Thyroid gland (tissue), 4 donors: ENCODE measurements at regions not wholly inside any gene's neighbourhood (a gene's known extent, or its start where the extent isn't known, plus 50 kb on each side); places are given as distances from the start of the nearest gene placed in this dataset.

Source experiments
- DNase-seq, 2 donors: peaks; one replicate each; pipeline ENCODE4 v3.0.0-alpha.2; 2019
- H3K27ac ChIP-seq, 3 donors: fragments of 200-600 bp; sonication (generic); 1 replicate in 2 of 3; 2 replicates in 1 of 3; pipeline ENCODE4 v1.5.1; 2016 to 2019; ENCODE audit warnings: mild to moderate bottlenecking in 1 of 3, moderate library complexity in 1 of 3
- H3K27me3 ChIP-seq: fragments of 200-600 bp; sonication (generic); one replicate; pipeline ENCODE4 v1.5.1; 2019
- H3K36me3 ChIP-seq, 2 donors: fragments of 200-600 bp; sonication (generic); one replicate each; pipeline ENCODE4 v1.5.1; 2016 to 2019
- H3K4me1 ChIP-seq, 2 donors: fragments of 200-600 bp; sonication (generic); one replicate each; pipeline ENCODE4 v1.5.1; 2017 to 2019
- H3K4me3 ChIP-seq, 3 donors: fragments of 200-600 bp; sonication (generic); replicated peaks in 1 of 3; 1 replicate in 2 of 3; 2 replicates in 1 of 3; pipeline ENCODE4 v1.5.1; 2016; ENCODE audit warnings: mild to moderate bottlenecking in 1 of 3
- H3K9me3 ChIP-seq: fragments of 200-600 bp; sonication (generic); one replicate; pipeline ENCODE4 v1.5.1; 2017
- POLR2A ChIP-seq, 2 donors: fragments of 450-650 bp; IDR thresholded peaks; one replicate each; pipeline ENCODE4 v1.6.1; 2017; ENCODE audit warnings: antibody characterized with exemption in 2 of 2, mild to moderate bottlenecking in 2 of 2, moderate library complexity in 1 of 2
- WGBS, 2 donors: methylation state at CpG; one replicate each; pipeline ENCODE4 v1.1.5; 2017; 5-methylcytosine and 5-hydroxymethylcytosine counted together
- intact Hi-C: fragments of 100-400 bp; cut with DNase I; formaldehyde crosslinking; loops from one replicate; pipeline ENCODE4 v1.15.1; 2023
- TF ChIP-seq, protein P1 (sequence below), 6 experiments: fragments of 200-600 bp in 3 of 6; fragments of 450-650 bp in 3 of 6; sonication (generic) in 3 of 6; IDR thresholded peaks; one replicate each; pipeline ENCODE4 v1.5.1; 2016 to 2019; ENCODE audit warnings: antibody characterized with exemption in 6 of 6, mild to moderate bottlenecking in 2 of 6, inconsistent platforms in 1 of 6, moderate library complexity in 1 of 6

- Histone ChIP-seq H3K27me3 (no peaks in the 10 kb centered on the region), H3K9me3 (no peaks in the 10 kb centered on the region), H3K27ac (no peak overlapping the region), H3K4me1 (no peaks in the 10 kb centered on the region), H3K36me3 (no peaks in the 10 kb centered on the region), H3K4me3 (no peak overlapping the region)
- intact Hi-C loops, result no loop called here
- DNase-seq, result no peak
- WGBS, 2 donors, result 93 to 98% methylated on average over 1 of the region's 1 CpG
- TF ChIP-seq POLR2A (IDR thresholded peaks at IDR 0.05), result no peak
- TF ChIP-seq, protein P1, sequence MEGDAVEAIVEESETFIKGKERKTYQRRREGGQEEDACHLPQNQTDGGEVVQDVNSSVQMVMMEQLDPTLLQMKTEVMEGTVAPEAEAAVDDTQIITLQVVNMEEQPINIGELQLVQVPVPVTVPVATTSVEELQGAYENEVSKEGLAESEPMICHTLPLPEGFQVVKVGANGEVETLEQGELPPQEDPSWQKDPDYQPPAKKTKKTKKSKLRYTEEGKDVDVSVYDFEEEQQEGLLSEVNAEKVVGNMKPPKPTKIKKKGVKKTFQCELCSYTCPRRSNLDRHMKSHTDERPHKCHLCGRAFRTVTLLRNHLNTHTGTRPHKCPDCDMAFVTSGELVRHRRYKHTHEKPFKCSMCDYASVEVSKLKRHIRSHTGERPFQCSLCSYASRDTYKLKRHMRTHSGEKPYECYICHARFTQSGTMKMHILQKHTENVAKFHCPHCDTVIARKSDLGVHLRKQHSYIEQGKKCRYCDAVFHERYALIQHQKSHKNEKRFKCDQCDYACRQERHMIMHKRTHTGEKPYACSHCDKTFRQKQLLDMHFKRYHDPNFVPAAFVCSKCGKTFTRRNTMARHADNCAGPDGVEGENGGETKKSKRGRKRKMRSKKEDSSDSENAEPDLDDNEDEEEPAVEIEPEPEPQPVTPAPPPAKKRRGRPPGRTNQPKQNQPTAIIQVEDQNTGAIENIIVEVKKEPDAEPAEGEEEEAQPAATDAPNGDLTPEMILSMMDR (IDR thresholded peaks at IDR 0.05), result no peak
Measured at GRCh38 chr4:144489831-144490230, 156.1 kb upstream of the HHIP start.

DNA sequence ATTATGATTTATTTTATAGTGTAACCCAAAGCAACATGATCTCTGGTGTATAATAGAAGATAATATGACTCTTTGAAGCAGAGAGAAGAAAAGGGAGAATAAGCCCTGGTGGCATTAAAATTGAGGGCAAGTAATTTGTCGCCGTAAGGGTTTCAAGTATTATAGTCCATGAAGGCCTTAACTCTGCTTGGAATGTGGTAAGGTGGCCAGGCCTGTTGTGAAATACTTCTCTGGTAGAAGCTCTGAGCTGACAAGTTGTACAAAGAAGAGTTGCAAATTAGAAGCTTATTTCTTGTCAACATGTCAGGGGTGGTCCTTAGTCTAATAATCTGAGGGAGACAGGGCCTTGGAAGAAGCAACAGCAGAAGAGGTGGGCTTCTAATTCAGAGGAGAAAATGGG, 151.7 kb upstream of the HHIP start:
- intact Hi-C loops, result no loop called here
- H3K9me3 ChIP-seq, result no peaks in the 10 kb centered on the region
- DNase-seq, result no peak
- TF ChIP-seq POLR2A (IDR thresholded peaks at IDR 0.05), result no peak
- TF ChIP-seq, protein P1 (IDR thresholded peaks at IDR 0.05), result no peak
- no peaks in the 10 kb centered on the region for H3K36me3 ChIP-seq
- no peaks in the 10 kb centered on the region for H3K27me3 ChIP-seq
- H3K4me1 ChIP-seq, result no peaks in the 10 kb centered on the region
- WGBS, 2 donors, result 85 to 88% methylated on average over 2 of the region's 2 CpGs
- no peak overlapping the region for H3K27ac ChIP-seq
- no peak overlapping the region for H3K4me3 ChIP-seq

GRCh38 chr4:144495944-144496343, 150.0 kb upstream of the HHIP start:
- Histone ChIP-seq H3K27me3 (no peaks in the 10 kb centered on the region), H3K4me3 (no peak overlapping the region), H3K9me3 (no peaks in the 10 kb centered on the region), H3K4me1 (no peaks in the 10 kb centered on the region), H3K27ac (no peak overlapping the region), H3K36me3 (no peaks in the 10 kb centered on the region)
- whole genome bisulfite sequencing, 2 donors, result 86 to 95% methylated on average over 2 of the region's 2 CpGs
- intact Hi-C loops, result no loop called here
- TF ChIP-seq, protein P1 (IDR thresholded peaks at IDR 0.05), result no peak
- no peak for TF ChIP-seq POLR2A (IDR thresholded peaks at IDR 0.05)
- DNase-seq, result no peak

- DNase-seq, result no peak
- no peaks in the 10 kb centered on the region for H3K27me3 ChIP-seq
- no peaks in the 10 kb centered on the region for H3K36me3 ChIP-seq
- no peak overlapping the region for H3K27ac ChIP-seq
- no peaks in the 10 kb centered on the region for H3K9me3 ChIP-seq
- no peaks in the 10 kb centered on the region for H3K4me1 ChIP-seq
- intact Hi-C loops, result no loop called here
- TF ChIP-seq, protein P1 (IDR thresholded peaks at IDR 0.05), result no peak
- TF ChIP-seq POLR2A (IDR thresholded peaks at IDR 0.05), result no peak
- H3K4me3 ChIP-seq, result no peak overlapping the region
Measured at GRCh38 chr4:144499777-144500176, 146.2 kb upstream of the HHIP start.

DNA sequence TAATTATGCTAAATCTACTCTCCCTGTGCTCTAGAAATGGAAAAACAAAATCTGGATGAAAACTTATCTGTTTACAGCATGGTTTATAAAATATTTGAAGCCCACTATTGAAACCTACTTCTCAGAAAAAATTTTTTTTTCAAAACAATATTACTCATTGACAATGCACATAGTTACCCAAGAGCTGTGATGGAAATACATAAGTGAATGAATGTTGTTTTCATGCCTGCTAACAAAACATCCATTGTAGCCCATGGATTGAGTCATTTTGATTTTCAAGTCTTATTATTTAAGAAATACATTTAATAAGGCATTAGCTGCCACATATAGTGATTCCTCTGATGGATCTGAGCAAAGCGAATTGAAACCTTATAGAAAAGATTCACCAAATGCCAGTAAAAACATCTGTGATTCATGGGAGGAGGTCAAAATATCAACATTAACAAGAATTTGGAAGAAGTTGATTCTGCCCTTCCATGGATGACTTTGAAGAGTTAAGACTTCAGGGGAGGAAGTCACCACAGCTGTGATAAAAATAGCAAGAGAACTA, 144.7 kb upstream of the HHIP start:
- intact Hi-C loops, result no loop called here
- H3K27ac ChIP-seq, result no peak overlapping the region
- WGBS, 2 donors, result 91 to 92% methylated on average over 1 of the region's 1 CpG
- no peaks in the 10 kb centered on the region for H3K9me3 ChIP-seq
- H3K27me3 ChIP-seq, result no peaks in the 10 kb centered on the region
- H3K36me3 ChIP-seq, result no peaks in the 10 kb centered on the region
- TF ChIP-seq POLR2A (IDR thresholded peaks at IDR 0.05), result no peak
- TF ChIP-seq, protein P1 (IDR thresholded peaks at IDR 0.05), result no peak
- no peak for DNase-seq
- no peak overlapping the region for H3K4me3 ChIP-seq
- no peaks in the 10 kb centered on the region for H3K4me1 ChIP-seq
